IMR-90 (cell line): ENCODE measurements at regions not wholly inside any gene's neighbourhood (a gene's known extent, or its start where the extent isn't known, plus 50 kb on each side); places are given as distances from the start of the nearest gene placed in this dataset.

ENCODE experiments used
- ATAC-seq: fragments of 200-7000 bp; cut with Tn5 transposase; 2 replicates; pipeline ENCODE4 v1.9.1; 2020; ENCODE audit warnings: low read depth, mild to moderate bottlenecking, moderate library complexity
- BruUV-seq: library from RNA; stranded (reverse); fragments of 400-500 nt; replicated peaks from 2 replicates; lab custom pipeline; 2021; lab: Mats Ljungman, UMichigan
- CTCF ChIA-PET: fragments of 300-600 bp; formaldehyde crosslinking; extraction: SDS; loops from one replicate; lab custom pipeline; 2021; ENCODE audit warnings: antibody characterized with exemption; lab: Yijun Ruan, JAX
- POLR2A ChIA-PET: fragments of 300-600 bp; sonication (Branson Sonifier 250); formaldehyde crosslinking; loops from one replicate; lab custom pipeline; 2022; ENCODE audit warnings: antibody characterized with exemption; ENCODE audit not compliant: unreplicated experiment; lab: Charles Lee
- DNase-seq: peaks from one replicate; pipeline ENCODE4 v3.0.0; 2013
- H2AFZ ChIP-seq: replicated peaks from 2 replicates; pipeline ENCODE3; 2013; ENCODE audit warnings: low read length, mild to moderate bottlenecking; ENCODE audit not compliant: poor library complexity
- H2AK5ac ChIP-seq: 2 replicates; pipeline ENCODE4 v1.6.1; 2013; ENCODE audit warnings: low read depth, low read length, inconsistent platforms
- H2AK9ac ChIP-seq: replicated peaks from 2 replicates; pipeline ENCODE3; 2013; ENCODE audit warnings: mild to moderate bottlenecking, low read depth, low read length, moderate library complexity; ENCODE audit not compliant: poor library complexity
- H2BK120ac ChIP-seq: 2 replicates; pipeline ENCODE4 v1.6.1; 2013; ENCODE audit warnings: low read depth, low read length, inconsistent platforms
- H2BK15ac ChIP-seq: 3 replicates; pipeline ENCODE4 v1.6.1; 2013; ENCODE audit warnings: low read depth, low read length, inconsistent platforms
- H2BK20ac ChIP-seq: 2 replicates; pipeline ENCODE4 v1.6.1; 2013; ENCODE audit warnings: low read depth, mild to moderate bottlenecking, inconsistent platforms, low read length, moderate library complexity
- H2BK5ac ChIP-seq: 2 replicates; pipeline ENCODE4 v1.6.1; 2013; ENCODE audit warnings: mild to moderate bottlenecking, low read depth, low read length, inconsistent platforms; ENCODE audit not compliant: poor library complexity, severe bottlenecking
- H3K14ac ChIP-seq: replicated peaks from 2 replicates; pipeline ENCODE4 v1.6.1; 2013; ENCODE audit warnings: low read depth, low read length, inconsistent platforms
- H3K18ac ChIP-seq: 2 replicates; pipeline ENCODE4 v1.6.1; 2013; ENCODE audit warnings: low read depth, low read length, control low read depth
- H3K23ac ChIP-seq: 2 replicates; pipeline ENCODE4 v1.6.1; 2013; ENCODE audit warnings: low read depth, low read length, inconsistent platforms
- H3K27ac ChIP-seq: 2 replicates; pipeline ENCODE4 v1.5.1; 2013; ENCODE audit warnings: mild to moderate bottlenecking, control low read depth, low read length; ENCODE audit not compliant: insufficient read depth
- H3K27me3 ChIP-seq: 2 replicates; pipeline ENCODE4 v1.6.1; 2013; ENCODE audit warnings: low read length; ENCODE audit not compliant: control insufficient read depth, insufficient read depth
- H3K36me3 ChIP-seq: 2 replicates; pipeline ENCODE4 v1.6.1; 2013; ENCODE audit warnings: low read length, mixed read lengths; ENCODE audit not compliant: control insufficient read depth, insufficient read depth
- H3K4ac ChIP-seq: 2 replicates; pipeline ENCODE4 v1.6.1; 2013; ENCODE audit warnings: low read depth, low read length, inconsistent platforms
- H3K4me1 ChIP-seq: 2 replicates; pipeline ENCODE4 v1.6.1; 2013; ENCODE audit warnings: low read length, mixed read lengths; ENCODE audit not compliant: control insufficient read depth, insufficient read depth
- H3K4me2 ChIP-seq: 2 replicates; pipeline ENCODE4 v1.6.1; 2013; ENCODE audit warnings: low read depth, mild to moderate bottlenecking, control low read depth, low read length, moderate library complexity
- H3K4me3 ChIP-seq: 2 replicates; pipeline ENCODE4 v1.5.1; 2013; ENCODE audit warnings: low read depth, mild to moderate bottlenecking, control low read depth, low read length, moderate library complexity; ENCODE audit not compliant: insufficient read depth
- H3K56ac ChIP-seq: 2 replicates; pipeline ENCODE4 v1.6.1; 2013; ENCODE audit warnings: low read length, inconsistent platforms; ENCODE audit not compliant: insufficient read depth; ENCODE audit errors: extremely low read depth
- H3K79me1 ChIP-seq, 2 experiments: 2 replicates each; pipeline ENCODE4 v1.6.1; 2013; ENCODE audit warnings: low read length in 2 of 2, inconsistent platforms in 1 of 2, low read depth in 1 of 2
- H3K9ac ChIP-seq: 2 replicates; pipeline ENCODE4 v1.6.1; 2013; ENCODE audit warnings: low read depth, low read length, control low read depth
- H3K9me1 ChIP-seq: 2 replicates; pipeline ENCODE4 v1.6.1; 2013; ENCODE audit warnings: low read length, inconsistent platforms; ENCODE audit not compliant: insufficient read depth
- H3K9me3 ChIP-seq: 2 replicates; pipeline ENCODE4 v1.6.1; 2013; ENCODE audit warnings: low read length; ENCODE audit not compliant: control insufficient read depth, insufficient read depth
- H4K20me1 ChIP-seq: 2 replicates; pipeline ENCODE4 v1.6.1; 2013; ENCODE audit warnings: low read length, inconsistent platforms; ENCODE audit not compliant: insufficient read depth
- H4K5ac ChIP-seq: 2 replicates; pipeline ENCODE4 v1.6.1; 2013; ENCODE audit warnings: mild to moderate bottlenecking, low read depth, low read length, control low read depth
- H4K8ac ChIP-seq, 2 experiments: 2 replicates each; pipeline ENCODE4 v1.6.1; 2013; ENCODE audit warnings: low read depth in 2 of 2, low read length in 2 of 2, control low read depth in 1 of 2, inconsistent platforms in 1 of 2
- H4K91ac ChIP-seq: 2 replicates; pipeline ENCODE4 v1.6.1; 2013; ENCODE audit warnings: low read depth, low read length, inconsistent platforms; ENCODE audit not compliant: insufficient read depth
- BHLHE40 ChIP-seq: fragments of 150-350 bp; IDR thresholded peaks from 2 replicates; pipeline ENCODE4 v1.6.1; 2016; ENCODE audit warnings: mild to moderate bottlenecking, low read depth, low read length
- CEBPB ChIP-seq: IDR thresholded peaks from 2 replicates; pipeline ENCODE4 v1.6.1; 2012; ENCODE audit warnings: low read depth, low read length, improper control_type of control experiment
- CTCF ChIP-seq: conservative IDR thresholded peaks from 2 replicates; pipeline ENCODE4 v1.5.1; 2012; ENCODE audit warnings: mild to moderate bottlenecking, low read depth, low read length, improper control_type of control experiment
- ELK1 ChIP-seq: fragments of 150-350 bp; IDR thresholded peaks from 2 replicates; pipeline ENCODE4 v1.6.1; 2016; ENCODE audit warnings: low read depth, mild to moderate bottlenecking, low read length, moderate library complexity, borderline replicate concordance
- FOS ChIP-seq: fragments of 150-350 bp; IDR thresholded peaks from 2 replicates; pipeline ENCODE4 v1.6.1; 2016; ENCODE audit warnings: low read depth, low read length
- MAFK ChIP-seq: IDR thresholded peaks from 2 replicates; pipeline ENCODE4 v1.6.1; 2012; ENCODE audit warnings: low read depth, low read length, improper control_type of control experiment
- MAZ ChIP-seq: IDR thresholded peaks from 2 replicates; pipeline ENCODE4 v1.6.1; 2012; ENCODE audit warnings: low read depth, mild to moderate bottlenecking, low read length, improper control_type of control experiment, moderate library complexity, borderline replicate concordance
- MXI1 ChIP-seq: IDR thresholded peaks from 2 replicates; pipeline ENCODE4 v1.6.1; 2012; ENCODE audit warnings: low read depth, mild to moderate bottlenecking, low read length, moderate library complexity, borderline replicate concordance
- NFE2L2 ChIP-seq: fragments of 150-350 bp; IDR thresholded peaks from 2 replicates; pipeline ENCODE4 v1.6.1; 2016; ENCODE audit warnings: low read depth, mild to moderate bottlenecking, low read length
- POLR2A ChIP-seq: IDR thresholded peaks from 2 replicates; pipeline ENCODE4 v1.6.1; 2012; ENCODE audit warnings: mild to moderate bottlenecking, low read depth, low read length
- RAD21 ChIP-seq: IDR thresholded peaks from 2 replicates; pipeline ENCODE4 v1.6.1; 2012; ENCODE audit warnings: low read length, improper control_type of control experiment
- RCOR1 ChIP-seq: IDR thresholded peaks from 2 replicates; pipeline ENCODE4 v1.6.1; 2012; ENCODE audit warnings: mild to moderate bottlenecking, low read length, improper control_type of control experiment; ENCODE audit not compliant: insufficient replicate concordance
- RFX5 ChIP-seq: IDR thresholded peaks from 2 replicates; pipeline ENCODE4 v1.8.0; 2012; ENCODE audit warnings: low read depth, mild to moderate bottlenecking, low read length, moderate library complexity
- SMC3 ChIP-seq: fragments of 150-350 bp; IDR thresholded peaks from 2 replicates; pipeline ENCODE4 v1.6.1; 2016; ENCODE audit warnings: low read depth, mild to moderate bottlenecking, antibody characterized with exemption, low read length, moderate library complexity
- USF2 ChIP-seq: fragments of 150-350 bp; IDR thresholded peaks from 2 replicates; pipeline ENCODE4 v1.6.1; 2017; ENCODE audit warnings: mild to moderate bottlenecking, antibody characterized with exemption, low read length, low read depth
- WGBS, 2 experiments: methylation state at CpG; one replicate each; pipeline versions ENCODE4 v1.1.5 to v1.1.7; 2013; ENCODE audit warnings: missing lambda C conversion rate in 2 of 2; ENCODE audit not compliant: insufficient read length in 1 of 2; ENCODE audit errors: extremely low coverage in 2 of 2; 5-methylcytosine and 5-hydroxymethylcytosine counted together
- dilution Hi-C: fragments of 300-500 bp; cut with HindIII; formaldehyde crosslinking; loops from one replicate; pipeline ENCODE4 v1.14.3; 2018; ENCODE audit warnings: low sequenced_read_pairs; ENCODE audit not compliant: unreplicated experiment
- in situ Hi-C: fragments of 300-500 bp; cut with MboI; formaldehyde crosslinking; loops from 3 replicates; pipeline ENCODE4 v1.14.3; 2019; ENCODE audit warnings: low sequenced_read_pairs, inconsistent platforms, mixed read lengths
- intact Hi-C: fragments of 100-400 bp; cut with micrococcal nuclease; formaldehyde crosslinking; loops from 2 replicates; pipeline ENCODE4 v1.10.0; 2022

- ATAC-seq (no peak), DNase-seq (no peak)
- Histone ChIP-seq H3K9me3 (no peaks in the 10 kb centered on the region), H3K14ac (no peak overlapping the region), H4K91ac (no peak overlapping the region), H3K4me3 (no peak overlapping the region), H2AK5ac (no peak overlapping the region), H3K9ac (no peak overlapping the region), H3K18ac (no peak overlapping the region), H3K4me2 (no peak overlapping the region), H2AK9ac (no peak overlapping the region), H2BK20ac (no peak overlapping the region), H4K8ac (no peak overlapping the region), H4K5ac (no peak overlapping the region), H2BK120ac (no peak overlapping the region), H2BK5ac (no peak overlapping the region), H3K4ac (no peak overlapping the region), H4K20me1 (no peaks in the 10 kb centered on the region; the same call in 1 of the 2 replicates), H3K36me3 (no peaks in the 10 kb centered on the region), H3K27ac (no peak overlapping the region), H3K79me1 (no peaks in the 10 kb centered on the region), H3K23ac (no peak overlapping the region), H3K9me1 (no peaks in the 10 kb centered on the region), H3K56ac (no peak overlapping the region), H2AFZ (no peak overlapping the region), H3K4me1 (no peaks in the 10 kb centered on the region), H3K27me3 (peaks cover 23% of the 10 kb centered on the region), H2BK15ac (no peak overlapping the region)
- ChIA-PET CTCF (no interaction called here), POLR2A (no interaction called here)
- dilution Hi-C loops (no loop called here), in situ Hi-C loops (no loop called here), intact Hi-C loops (no loop called here)
- TF ChIP-seq RCOR1 (no peak), CEBPB (no peak), MAZ (no peak), NFE2L2 (no peak), MAFK (no peak), MXI1 (no peak), USF2 (no peak), RFX5 (no peak), CTCF (no peak), FOS (no peak), RAD21 (no peak), ELK1 (no peak), BHLHE40 (no peak), POLR2A (no peak), SMC3 (no peak)
- BruUV-seq, result no TSS peak
- WGBS, 2 experiments, result 13% methylated on average over 1 of the region's 3 CpGs; no CpG with 5 or more reads in 1 of the 2 experiments
Observed at GRCh38 chr3:124597979-124598378, 132.3 kb upstream of the UMPS start.
